ENCODE measurements at regions not wholly inside any gene's neighbourhood (a gene's known extent, or its start where the extent isn't known, plus 50 kb on each side); places are given as distances from the start of the nearest gene placed in this dataset.

GRCh38 chr10:29127037-29127700 is 161.7 kb upstream of the LYZL1 start:
- Histone ChIP-seq H3K4me1 (replicated peaks in 1 of 2; ENCODE audit: control insufficient read depth in 2 of 2, insufficient read depth in 2 of 2, low read length in 2 of 2) (peaks cover 9 to 10% of the 10 kb centered on the region in 2 experiments), H3K79me2 (ENCODE audit: control insufficient read depth, insufficient read depth, low read length) (no peaks in the 10 kb centered on the region), H3K9me1 (ENCODE audit: control insufficient read depth, insufficient read depth, low read length) (no peaks in the 10 kb centered on the region), H3K4me2 (ENCODE audit: insufficient read depth, low read length) (no peak overlapping the region), H3K4me3 (no peak overlapping the region), H3K9ac (ENCODE audit: insufficient read depth in 1 of 2, low read depth in 2 of 2, low read length in 2 of 2) (no peak overlapping the region), H3K36me3 (ENCODE audit: control insufficient read depth, insufficient read depth, low read length) (no peaks in the 10 kb centered on the region), H3K27ac (ENCODE audit: extremely low read depth, low read depth, low read length) (no peak overlapping the region), H4K20me1 (replicated peaks; ENCODE audit: control insufficient read depth, insufficient read depth, low read length) (no peaks in the 10 kb centered on the region), H3K9me3 (replicated peaks; ENCODE audit: control insufficient read depth, insufficient read depth, low read depth, low read length) (no peaks in the 10 kb centered on the region), H3K27me3 (ENCODE audit: control insufficient read depth in 2 of 2, insufficient read depth in 2 of 2, low read length in 2 of 2) (peaks cover 2 to 7% of the 10 kb centered on the region in 2 experiments; a peak in 3 of 5 replicates), H2AFZ (ENCODE audit: low read depth, low read length) (no peak overlapping the region)
- in situ Hi-C loops (cut with MboI) (loop anchor here (25.0 kb wide), 1 partner anchor 465 kb away; no protein-coding TSS in a partner anchor), intact Hi-C loops (cut with micrococcal nuclease) (no loop called here)
- ATAC-seq (no peak), DNase-seq (ENCODE audit: extremely low read depth in 1 of 4, low spot score in 3 of 4) (no peak), FAIRE-seq (no peak)
- ChIA-PET CTCF (ENCODE audit: low intra/inter-chr PET ratio) (no interaction called here), POLR2A (no interaction called here)
- 7% methylated on average over 7 of the region's 7 CpGs for WGBS (ENCODE audit: insufficient coverage, low coverage, missing lambda C conversion rate)
- no TSS peak for BruUV-seq (replicated peaks)
- no peak for TF ChIP-seq FOS (IDR thresholded peaks at IDR 0.05; ENCODE audit: extremely low read depth, insufficient read length)
- no peak for TF ChIP-seq ZBTB49 (CRISPR knock-in tag; IDR thresholded peaks at IDR 0.05; ENCODE audit: borderline replicate concordance)

GRCh38 chr10:29127731-29128130 is 161.1 kb upstream of the LYZL1 start:
- no peak for ATAC-seq
- Histone ChIP-seq H3K9me1 (ENCODE audit: control insufficient read depth, insufficient read depth, low read length) (no peaks in the 10 kb centered on the region), H3K4me3 (no peak overlapping the region), H3K9ac (ENCODE audit: insufficient read depth in 1 of 2, low read depth in 2 of 2, low read length in 2 of 2) (no peak overlapping the region), H3K36me3 (ENCODE audit: control insufficient read depth, insufficient read depth, low read length) (no peaks in the 10 kb centered on the region), H3K27ac (ENCODE audit: extremely low read depth, low read depth, low read length) (no peak overlapping the region), H3K79me2 (ENCODE audit: control insufficient read depth, insufficient read depth, low read length) (no peaks in the 10 kb centered on the region), H3K4me2 (ENCODE audit: insufficient read depth, low read length) (no peak overlapping the region), H2AFZ (ENCODE audit: low read depth, low read length) (no peak overlapping the region), H4K20me1 (replicated peaks; ENCODE audit: control insufficient read depth, insufficient read depth, low read length) (no peaks in the 10 kb centered on the region), H3K9me3 (replicated peaks; ENCODE audit: control insufficient read depth, insufficient read depth, low read depth, low read length) (no peaks in the 10 kb centered on the region), H3K4me1 (replicated peaks in 1 of 2; ENCODE audit: control insufficient read depth in 2 of 2, insufficient read depth in 2 of 2, low read length in 2 of 2) (peaks cover 13 to 16% of the 10 kb centered on the region in 2 experiments), H3K27me3 (ENCODE audit: control insufficient read depth in 2 of 2, insufficient read depth in 2 of 2, low read length in 2 of 2) (peaks cover 2 to 7% of the 10 kb centered on the region in 2 experiments; a peak in 3 of 5 replicates)
- no peak for TF ChIP-seq HDAC2 (IDR thresholded peaks at IDR 0.05)
- FAIRE-seq: no peak
- 3% methylated on average over 3 of the region's 3 CpGs for WGBS (ENCODE audit: insufficient coverage, low coverage, missing lambda C conversion rate)
- ChIA-PET CTCF (ENCODE audit: low intra/inter-chr PET ratio) (no interaction called here), POLR2A (no interaction called here)
- in situ Hi-C loops (cut with MboI) (loop anchor here (25.0 kb wide), 1 partner anchor 465 kb away; no protein-coding TSS in a partner anchor), intact Hi-C loops (cut with micrococcal nuclease) (no loop called here)
- DNase-seq (ENCODE audit: extremely low read depth in 1 of 4, low spot score in 3 of 4): no peak
- no TSS peak for BruUV-seq (replicated peaks)
